Sigmoid colon (tissue), 6 donors: ENCODE measurements at regions not wholly inside any gene's neighbourhood (a gene's known extent, or its start where the extent isn't known, plus 50 kb on each side); places are given as distances from the start of the nearest gene placed in this dataset.

Source experiments
- DNase-seq: peaks from one replicate; pipeline ENCODE4 v3.0.0-alpha.2; 2019
- H3K27ac ChIP-seq, 4 donors: fragments of 200-600 bp; sonication (generic); one replicate each; pipeline ENCODE4 v1.5.1; 2016 to 2019; ENCODE audit warnings: mild to moderate bottlenecking in 1 of 4
- H3K27me3 ChIP-seq, 3 donors: fragments of 200-600 bp; sonication (generic); one replicate each; pipeline ENCODE4 v1.5.1; 2019; ENCODE audit warnings: mild to moderate bottlenecking in 1 of 3
- H3K36me3 ChIP-seq, 4 donors: fragments of 200-600 bp; sonication (generic); one replicate each; pipeline ENCODE4 v1.5.1; 2016 to 2019
- H3K4me1 ChIP-seq, 4 donors: fragments of 200-600 bp; sonication (generic); one replicate each; pipeline ENCODE4 v1.5.1; 2017 to 2019
- H3K4me3 ChIP-seq, 4 donors: fragments of 200-600 bp; sonication (generic); one replicate each; pipeline ENCODE4 v1.5.1; 2017 to 2019; ENCODE audit warnings: mild to moderate bottlenecking in 2 of 4, moderate library complexity in 1 of 4
- H3K9me3 ChIP-seq, 4 donors: fragments of 200-600 bp in 3 of 4; sonication (generic) in 3 of 4; one replicate each; pipeline versions ENCODE4 v1.5.1 to v1.6.1; 2013 to 2019
- EP300 ChIP-seq, 4 donors: sonication (generic); formaldehyde crosslinking; IDR thresholded peaks; one replicate each; pipeline ENCODE4 v1.6.1; 2017; ENCODE audit warnings: antibody characterized with exemption in 4 of 4
- POLR2A ChIP-seq, 2 donors: fragments of 450-650 bp; IDR thresholded peaks; one replicate each; pipeline ENCODE4 v1.6.1; 2016; ENCODE audit warnings: antibody characterized with exemption in 2 of 2, mild to moderate bottlenecking in 2 of 2, moderate library complexity in 2 of 2
- POLR2AphosphoS5 ChIP-seq, 4 donors: sonication (generic); formaldehyde crosslinking; IDR thresholded peaks; one replicate each; pipeline ENCODE4 v1.6.1; 2017; ENCODE audit warnings: antibody characterized with exemption in 4 of 4
- WGBS, 2 donors: extraction: QIAGEN DNeasy Blood & Tissue Kit; methylation state at CpG; one replicate each; pipeline ENCODE4 v1.1.7; 2013; 5-methylcytosine and 5-hydroxymethylcytosine counted together
- intact Hi-C: fragments of 100-400 bp; cut with DNase I; formaldehyde crosslinking; loops from one replicate; pipeline ENCODE4 v1.15.1; 2023
- TF ChIP-seq, protein P1 (sequence below), 4 experiments: fragments of 450-650 bp in 3 of 4; fragments of 200-600 bp in 1 of 4; IDR thresholded peaks; one replicate each; pipeline ENCODE4 v1.5.1; 2016 to 2019; ENCODE audit warnings: antibody characterized with exemption in 4 of 4, mild to moderate bottlenecking in 3 of 4, moderate library complexity in 2 of 4
- donor health status: healthy with polysubstance abuse.
- donor health status: healthy.

DNA sequence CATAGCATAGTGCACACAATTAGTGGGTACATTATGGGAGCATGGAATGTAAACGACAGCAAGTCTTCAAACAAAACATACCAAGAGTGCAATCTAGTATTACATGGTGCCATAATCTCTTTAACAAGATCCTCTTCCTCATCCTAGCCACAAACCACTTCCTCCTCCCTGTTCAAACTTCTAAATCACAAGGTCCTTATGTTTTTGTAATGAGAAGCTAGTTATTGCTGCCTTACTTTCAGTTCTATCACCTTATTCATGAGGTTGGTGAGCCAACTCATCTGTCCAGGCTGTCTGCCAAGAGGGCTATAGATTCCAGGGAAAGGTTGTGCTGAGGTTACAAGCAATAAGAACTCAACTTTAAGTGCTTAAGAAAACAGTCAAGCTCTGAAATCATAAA lies 195.4 kb upstream of the ARHGAP20 start:
- no peak overlapping the region for H3K4me3 ChIP-seq
- H3K36me3 ChIP-seq, result no peaks in the 10 kb centered on the region
- no peaks in the 10 kb centered on the region for H3K9me3 ChIP-seq
- peak overlapping the region in 1 of 4 donors; percentile 43 for H3K27ac ChIP-seq
- 3 to 17% methylated on average over 1 of the region's 1 CpG for WGBS, 2 donors
- no peak for DNase-seq
- no peak for TF ChIP-seq EP300 (IDR thresholded peaks at IDR 0.05)
- TF ChIP-seq POLR2A (IDR thresholded peaks at IDR 0.05), result no peak
- no peak for TF ChIP-seq POLR2AphosphoS5 (IDR thresholded peaks at IDR 0.05)
- TF ChIP-seq, protein P1, sequence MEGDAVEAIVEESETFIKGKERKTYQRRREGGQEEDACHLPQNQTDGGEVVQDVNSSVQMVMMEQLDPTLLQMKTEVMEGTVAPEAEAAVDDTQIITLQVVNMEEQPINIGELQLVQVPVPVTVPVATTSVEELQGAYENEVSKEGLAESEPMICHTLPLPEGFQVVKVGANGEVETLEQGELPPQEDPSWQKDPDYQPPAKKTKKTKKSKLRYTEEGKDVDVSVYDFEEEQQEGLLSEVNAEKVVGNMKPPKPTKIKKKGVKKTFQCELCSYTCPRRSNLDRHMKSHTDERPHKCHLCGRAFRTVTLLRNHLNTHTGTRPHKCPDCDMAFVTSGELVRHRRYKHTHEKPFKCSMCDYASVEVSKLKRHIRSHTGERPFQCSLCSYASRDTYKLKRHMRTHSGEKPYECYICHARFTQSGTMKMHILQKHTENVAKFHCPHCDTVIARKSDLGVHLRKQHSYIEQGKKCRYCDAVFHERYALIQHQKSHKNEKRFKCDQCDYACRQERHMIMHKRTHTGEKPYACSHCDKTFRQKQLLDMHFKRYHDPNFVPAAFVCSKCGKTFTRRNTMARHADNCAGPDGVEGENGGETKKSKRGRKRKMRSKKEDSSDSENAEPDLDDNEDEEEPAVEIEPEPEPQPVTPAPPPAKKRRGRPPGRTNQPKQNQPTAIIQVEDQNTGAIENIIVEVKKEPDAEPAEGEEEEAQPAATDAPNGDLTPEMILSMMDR (IDR thresholded peaks at IDR 0.05), result no peak
- peaks cover 0 to 33% (median 19%) of the 10 kb centered on the region in 4 donors for H3K4me1 ChIP-seq
- no peaks in the 10 kb centered on the region for H3K27me3 ChIP-seq
- intact Hi-C loops, result no loop called here

DNA sequence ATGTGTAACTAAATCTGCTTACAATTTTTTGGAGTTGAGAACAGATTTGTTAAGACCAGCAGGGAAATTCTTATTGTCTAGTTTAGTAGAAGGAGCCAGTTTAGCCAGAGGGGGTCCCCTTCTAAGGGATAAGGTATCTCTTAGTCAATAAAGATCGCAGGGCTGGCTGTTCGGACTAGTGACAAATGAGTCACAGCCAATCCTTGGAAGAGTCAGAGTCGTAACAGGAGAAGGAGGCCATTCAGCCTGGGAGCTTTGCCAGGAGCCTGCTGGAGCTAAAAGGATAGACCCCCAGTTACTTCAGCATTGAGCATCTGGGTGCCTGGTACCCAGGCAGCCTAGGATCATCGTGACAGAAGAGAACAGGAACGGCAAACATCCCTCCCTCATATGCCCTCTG lies 191.6 kb upstream of the ARHGAP20 start:
- TF ChIP-seq POLR2AphosphoS5 (IDR thresholded peaks at IDR 0.05) (no peak), POLR2A (IDR thresholded peaks at IDR 0.05) (no peak), EP300 (IDR thresholded peaks at IDR 0.05) (no peak)
- TF ChIP-seq, protein P1 (IDR thresholded peaks at IDR 0.05), result no peak
- DNase-seq, result no peak
- 81 to 86% methylated on average over 5 of the region's 5 CpGs for WGBS, 2 donors

DNA sequence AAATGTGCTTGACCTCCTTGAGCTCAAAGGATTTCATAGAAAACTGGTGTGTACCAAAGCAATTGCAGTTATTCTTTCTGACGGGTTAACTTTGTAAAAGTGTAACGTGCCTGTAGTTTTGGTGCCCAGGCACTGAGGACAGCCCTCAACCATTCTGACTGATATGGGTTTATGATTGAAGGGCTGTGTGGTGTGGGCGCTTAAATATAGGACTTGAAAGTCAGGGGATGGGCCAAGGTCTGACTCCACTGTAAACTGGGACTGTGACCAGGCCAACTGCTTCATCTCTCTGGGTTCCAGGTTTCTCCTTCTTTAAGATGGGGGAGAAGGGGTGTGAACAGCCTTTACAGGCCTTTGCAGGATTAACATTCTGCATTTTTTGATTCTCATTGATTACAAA lies 191.1 kb upstream of the ARHGAP20 start:
- DNase-seq, result no peak
- H3K27ac ChIP-seq, result no peak overlapping the region
- no peaks in the 10 kb centered on the region for H3K9me3 ChIP-seq
- intact Hi-C loops, result no loop called here
- no peak for TF ChIP-seq POLR2AphosphoS5 (IDR thresholded peaks at IDR 0.05)
- no peak for TF ChIP-seq POLR2A (IDR thresholded peaks at IDR 0.05)
- no peak for TF ChIP-seq EP300 (IDR thresholded peaks at IDR 0.05)
- TF ChIP-seq, protein P1 (IDR thresholded peaks at IDR 0.05), result no peak
- H3K27me3 ChIP-seq, result no peaks in the 10 kb centered on the region
- peaks cover 0 to 15% (median 11%) of the 10 kb centered on the region in 4 donors for H3K4me1 ChIP-seq
- 90 to 91% methylated on average over 3 of the region's 3 CpGs for WGBS, 2 donors
- no peak overlapping the region for H3K4me3 ChIP-seq
- no peaks in the 10 kb centered on the region for H3K36me3 ChIP-seq

More for the DNA sequence above, 191.6 kb upstream of the ARHGAP20 start:
- Histone ChIP-seq H3K36me3 (no peaks in the 10 kb centered on the region), H3K9me3 (no peaks in the 10 kb centered on the region), H3K27me3 (no peaks in the 10 kb centered on the region), H3K4me1 (peaks cover 0 to 19% (median 15%) of the 10 kb centered on the region in 4 donors), H3K4me3 (no peak overlapping the region), H3K27ac (no peak overlapping the region)
- intact Hi-C loops, result no loop called here

DNA sequence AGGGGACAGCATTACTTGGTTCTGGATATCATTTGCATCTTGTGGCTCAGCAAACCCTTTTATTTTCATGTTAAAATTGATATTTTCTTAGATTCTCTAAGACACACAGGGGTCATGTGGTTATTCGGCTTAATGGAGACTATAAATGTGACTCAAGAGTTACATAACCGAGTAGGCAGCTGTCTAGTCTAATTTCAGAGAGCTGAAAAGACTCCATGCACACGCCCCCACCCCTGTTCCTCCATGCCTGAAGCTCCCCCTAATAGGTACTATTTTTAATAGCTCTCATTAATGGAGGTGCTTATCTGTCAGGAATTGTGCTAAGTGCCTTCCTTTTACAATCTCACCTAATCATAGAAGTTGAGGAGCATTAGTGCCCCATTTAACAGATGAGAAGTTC lies 189.2 kb upstream of the ARHGAP20 start:
- Histone ChIP-seq H3K4me1 (no peaks in the 10 kb centered on the region), H3K9me3 (no peaks in the 10 kb centered on the region), H3K4me3 (no peak overlapping the region), H3K36me3 (no peaks in the 10 kb centered on the region), H3K27me3 (no peaks in the 10 kb centered on the region), H3K27ac (no peak overlapping the region)
- TF ChIP-seq, protein P1 (IDR thresholded peaks at IDR 0.05), result no peak
- TF ChIP-seq POLR2AphosphoS5 (IDR thresholded peaks at IDR 0.05) (no peak), EP300 (IDR thresholded peaks at IDR 0.05) (no peak), POLR2A (IDR thresholded peaks at IDR 0.05) (no peak)
- no peak for DNase-seq
- WGBS, 2 donors, result 81 to 87% methylated on average over 3 of the region's 3 CpGs
- intact Hi-C loops, result no loop called here

DNA sequence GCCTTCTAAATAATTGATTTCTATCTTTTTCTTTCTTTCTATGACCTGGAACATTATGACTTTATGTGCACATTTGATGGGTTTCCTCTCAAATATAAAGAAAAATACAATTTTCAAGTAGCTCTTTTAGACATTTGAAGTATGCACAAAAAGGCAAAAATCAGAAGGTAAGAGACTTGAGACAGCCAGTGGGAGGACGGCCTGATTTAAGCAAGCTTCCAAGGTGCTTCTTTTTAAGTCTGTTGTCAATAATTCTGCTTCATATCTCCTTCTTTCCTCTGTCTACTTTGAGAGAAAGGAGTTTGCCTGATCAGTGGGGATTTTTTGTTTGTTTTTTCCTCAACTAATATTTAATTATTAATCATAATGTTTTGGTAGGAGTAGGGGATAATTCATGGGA lies 188.2 kb upstream of the ARHGAP20 start:
- Histone ChIP-seq H3K9me3 (no peaks in the 10 kb centered on the region), H3K36me3 (no peaks in the 10 kb centered on the region), H3K4me3 (no peak overlapping the region), H3K27me3 (no peaks in the 10 kb centered on the region), H3K27ac (no peak overlapping the region), H3K4me1 (no peaks in the 10 kb centered on the region)
- intact Hi-C loops, result no loop called here
- WGBS, 2 donors, result 94 to 96% methylated on average over 1 of the region's 1 CpG
- no peak for DNase-seq
- TF ChIP-seq, protein P1 (IDR thresholded peaks at IDR 0.05), result no peak
- TF ChIP-seq EP300 (IDR thresholded peaks at IDR 0.05), result no peak
- no peak for TF ChIP-seq POLR2A (IDR thresholded peaks at IDR 0.05)
- TF ChIP-seq POLR2AphosphoS5 (IDR thresholded peaks at IDR 0.05), result no peak
